ENCODE measurements at regions not wholly inside any gene's neighbourhood (a gene's known extent, or its start where the extent isn't known, plus 50 kb on each side); places are given as distances from the start of the nearest gene placed in this dataset.
A peak's percentile ranks its signal among the peaks of the same experiment; 100 is the strongest.

- TF ChIP-seq POLR2A (IDR thresholded peaks at IDR 0.05): no peak
- no peak for TF ChIP-seq CTCF (IDR thresholded peaks at IDR 0.05)
- intact Hi-C loops (cut with DNase I): no loop called here
- H3K27ac ChIP-seq: no peak overlapping the region
- no peak overlapping the region for H3K4me3 ChIP-seq
- ATAC-seq (peak in 2 of 4 donors; percentile 32 to 45), DNase-seq (no peak)
- no peaks in the 10 kb centered on the region for H3K27me3 ChIP-seq
- no peaks in the 10 kb centered on the region for H3K4me1 ChIP-seq
- H3K36me3 ChIP-seq: no peaks in the 10 kb centered on the region
- H3K9me3 ChIP-seq: no peaks in the 10 kb centered on the region
- 68% methylated on average over 5 of the region's 5 CpGs for WGBS (ENCODE audit: insufficient coverage, low coverage, low lambda C conversion rate, missing lambda C conversion rate)
Measured at GRCh38 chr6:79425589-79426311, 111.5 kb downstream of the LCA5 start.

GRCh38 chr6:79423216-79423615 lies 114.0 kb downstream of the LCA5 start:
- Histone ChIP-seq H3K27ac (no peak overlapping the region), H3K4me1 (no peaks in the 10 kb centered on the region), H3K4me3 (no peak overlapping the region), H3K36me3 (no peaks in the 10 kb centered on the region), H3K27me3 (no peaks in the 10 kb centered on the region), H3K9me3 (no peaks in the 10 kb centered on the region)
- intact Hi-C loops (cut with DNase I): no loop called here
- DNase-seq: no peak
- ATAC-seq: no peak
- no peak for TF ChIP-seq POLR2A (IDR thresholded peaks at IDR 0.05)
- TF ChIP-seq CTCF (IDR thresholded peaks at IDR 0.05): no peak
- 79% methylated on average over 2 of the region's 2 CpGs for WGBS (ENCODE audit: insufficient coverage, low coverage, low lambda C conversion rate, missing lambda C conversion rate)

GRCh38 chr6:79422666-79423065 lies 114.6 kb downstream of the LCA5 start:
- H3K9me3 ChIP-seq: no peaks in the 10 kb centered on the region

GRCh38 chr6:79421707-79422484 lies 115.3 kb downstream of the LCA5 start:
- peak in 2 of 4 donors; percentile 31 to 61 for ATAC-seq

More at GRCh38 chr6:79422666-79423065, 114.6 kb downstream of the LCA5 start:
- H3K4me1 ChIP-seq: no peaks in the 10 kb centered on the region
- 54% methylated on average over 1 of the region's 1 CpG for WGBS (ENCODE audit: insufficient coverage, low coverage, low lambda C conversion rate, missing lambda C conversion rate)
- H3K36me3 ChIP-seq: no peaks in the 10 kb centered on the region
- H3K27me3 ChIP-seq: no peaks in the 10 kb centered on the region
- ATAC-seq (no peak), DNase-seq (no peak)
- H3K27ac ChIP-seq: no peak overlapping the region
- intact Hi-C loops (cut with DNase I): no loop called here
- TF ChIP-seq POLR2A (IDR thresholded peaks at IDR 0.05): no peak
- TF ChIP-seq CTCF (IDR thresholded peaks at IDR 0.05): no peak
- no peak overlapping the region for H3K4me3 ChIP-seq

More at GRCh38 chr6:79421707-79422484, 115.3 kb downstream of the LCA5 start:
- H3K36me3 ChIP-seq: no peaks in the 10 kb centered on the region
- 35% methylated on average over 5 of the region's 5 CpGs for WGBS (ENCODE audit: insufficient coverage, low coverage, low lambda C conversion rate, missing lambda C conversion rate)
- no peak overlapping the region for H3K4me3 ChIP-seq
- no peaks in the 10 kb centered on the region for H3K4me1 ChIP-seq
- no peaks in the 10 kb centered on the region for H3K9me3 ChIP-seq
- H3K27ac ChIP-seq: no peak overlapping the region
- intact Hi-C loops (cut with DNase I): no loop called here
- no peak for DNase-seq
- H3K27me3 ChIP-seq: no peaks in the 10 kb centered on the region
- TF ChIP-seq POLR2A (IDR thresholded peaks at IDR 0.05) (no peak), CTCF (IDR thresholded peaks at IDR 0.05) (no peak)

Measured in right lobe of liver (tissue), 6 donors.